HepG2 (cell line): ENCODE measurements at regions not wholly inside any gene's neighbourhood (a gene's known extent, or its start where the extent isn't known, plus 50 kb on each side); places are given as distances from the start of the nearest gene placed in this dataset.

ENCODE experiments used
- ARHGAP35 ChIP-seq: sonication (generic); formaldehyde crosslinking; IDR thresholded peaks from 2 replicates; pipeline ENCODE4 v1.9.0; 2022; ENCODE audit warnings: mild to moderate bottlenecking, inconsistent platforms, moderate library complexity, missing genetic modification reagents, borderline replicate concordance
- CTCF ChIP-seq: sonication (generic); formaldehyde crosslinking; IDR thresholded peaks from 2 replicates; pipeline ENCODE4 v1.5.0; 2020; ENCODE audit warnings: mild to moderate bottlenecking, missing genetic modification reagents, moderate library complexity
- ESRRA ChIP-seq: sonication (generic); formaldehyde crosslinking; IDR thresholded peaks from 2 replicates; pipeline ENCODE4 v1.5.1; 2020; ENCODE audit warnings: mild to moderate bottlenecking, low read depth, missing genetic modification reagents
- FIP1L1 ChIP-seq: fragments of 200-400 bp; formaldehyde crosslinking; IDR thresholded peaks from 2 replicates; pipeline ENCODE4 v1.6.1; 2018; ENCODE audit warnings: low read depth, mild to moderate bottlenecking, low read length, moderate library complexity, borderline replicate concordance; ENCODE audit not compliant: insufficient read depth
- GTF3A ChIP-seq: sonication (generic); formaldehyde crosslinking; conservative IDR thresholded peaks from 2 replicates; pipeline ENCODE4 v1.4.0; 2020; ENCODE audit warnings: mild to moderate bottlenecking, missing genetic modification reagents
- HCFC1 ChIP-seq: fragments of 150-350 bp; IDR thresholded peaks from 2 replicates; pipeline ENCODE4 v1.6.1; 2014; ENCODE audit warnings: low read depth, low read length
- RNF219 ChIP-seq: sonication (generic); formaldehyde crosslinking; IDR thresholded peaks from 2 replicates; pipeline ENCODE4 v1.5.0; 2020; ENCODE audit warnings: mild to moderate bottlenecking, missing genetic modification reagents
- SIN3A ChIP-seq: IDR thresholded peaks from 2 replicates; pipeline ENCODE4 v1.6.1; 2011; ENCODE audit warnings: low read depth, mild to moderate bottlenecking, control low read depth, low read length, borderline replicate concordance
- ZFP41 ChIP-seq: sonication (generic); formaldehyde crosslinking; IDR thresholded peaks from 2 replicates; pipeline ENCODE4 v1.4.0; 2020; ENCODE audit warnings: mild to moderate bottlenecking, missing genetic modification reagents, borderline replicate concordance
- ZNF513 ChIP-seq: sonication (generic); formaldehyde crosslinking; conservative IDR thresholded peaks from 2 replicates; pipeline ENCODE4 v1.5.0; 2020; ENCODE audit warnings: missing genetic modification reagents
- ZNF574 ChIP-seq: sonication (generic); formaldehyde crosslinking; IDR thresholded peaks from 2 replicates; pipeline ENCODE4 v1.4.0; 2020; ENCODE audit warnings: missing genetic modification reagents
- TF ChIP-seq, protein P1 (sequence below): sonication (generic); formaldehyde crosslinking; IDR thresholded peaks from 2 replicates; pipeline ENCODE4 v1.4.0; 2020; ENCODE audit warnings: mild to moderate bottlenecking, missing genetic modification reagents

GRCh38 chr2:235227590-235227989 lies 266.3 kb upstream of the AGAP1 start:
- no peak for TF ChIP-seq CTCF (CRISPR knock-in tag)
- TF ChIP-seq ZNF513 (CRISPR knock-in tag): no peak
- no peak for TF ChIP-seq HCFC1
- TF ChIP-seq SIN3A: no peak
- no peak for TF ChIP-seq ESRRA (CRISPR knock-in tag)
- TF ChIP-seq RNF219 (CRISPR knock-in tag): no peak
- no peak for TF ChIP-seq ARHGAP35 (CRISPR knock-in tag)
- TF ChIP-seq, protein P1, sequence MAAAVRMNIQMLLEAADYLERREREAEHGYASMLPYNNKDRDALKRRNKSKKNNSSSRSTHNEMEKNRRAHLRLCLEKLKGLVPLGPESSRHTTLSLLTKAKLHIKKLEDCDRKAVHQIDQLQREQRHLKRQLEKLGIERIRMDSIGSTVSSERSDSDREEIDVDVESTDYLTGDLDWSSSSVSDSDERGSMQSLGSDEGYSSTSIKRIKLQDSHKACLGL (CRISPR knock-in tag): no peak
- TF ChIP-seq ZNF574 (CRISPR knock-in tag): no peak
- no peak for TF ChIP-seq GTF3A (CRISPR knock-in tag)
- TF ChIP-seq ZFP41: no peak
- TF ChIP-seq FIP1L1: no peak
